K562 (cell line): ENCODE measurements at regions not wholly inside any gene's neighbourhood (a gene's known extent, or its start where the extent isn't known, plus 50 kb on each side); places are given as distances from the start of the nearest gene placed in this dataset.

ENCODE experiments used
- ATAC-seq: fragments of 200-7000 bp; cut with Tn5 transposase; 3 replicates; pipeline ENCODE4 v1.9.1; 2020; ENCODE audit warnings: moderate library complexity
- BruUV-seq: library from RNA; stranded (reverse); fragments of 400-500 nt; replicated peaks from 2 replicates; lab custom pipeline; 2021; lab: Mats Ljungman, UMichigan
- CTCF ChIA-PET: fragments of 300-600 bp; formaldehyde crosslinking; extraction: SDS; loops from one replicate; lab custom pipeline; 2021; ENCODE audit warnings: low intra/inter-chr PET ratio; lab: Yijun Ruan, JAX
- POLR2A ChIA-PET: fragments of 300-600, 350-650 bp; sonication (Branson Sonifier 250); formaldehyde crosslinking; extraction: SDS; loops from one replicate; lab custom pipeline; 2021; ENCODE audit warnings: antibody characterized with exemption, inconsistent platforms; lab: Yijun Ruan, JAX
- DNase-seq, 4 experiments: peaks; one replicate each; pipeline versions ENCODE4 v3.0.0 to v3.0.0-alpha.2; 2011 to 2018; ENCODE audit warnings: low spot score in 3 of 4, mixed read lengths in 3 of 4; ENCODE audit errors: extremely low read depth in 1 of 4
- FAIRE-seq: peaks from 2 replicates; lab custom pipeline; 2011; peaks lifted over from hg19 to GRCh38; lab: Jason Lieb, UNC
- H2AFZ ChIP-seq: 2 replicates; pipeline ENCODE4 v1.6.0; 2011; ENCODE audit warnings: low read depth, low read length, control low read depth, inconsistent platforms
- H3K27ac ChIP-seq: fragments of 200-600 bp; 3 replicates; pipeline ENCODE4 v1.8.0; 2011; ENCODE audit warnings: low read depth, mild to moderate bottlenecking, control low read depth, inconsistent platforms, low read length, moderate library complexity, mixed read lengths; ENCODE audit errors: extremely low read depth
- H3K27me3 ChIP-seq, 2 experiments: fragments of 300-600 bp in 1 of 2; 2 replicates in 1 of 2; 3 replicates in 1 of 2; pipeline versions ENCODE4 v1.6.0 to v1.8.0; 2011; ENCODE audit warnings: inconsistent platforms in 2 of 2, low read length in 2 of 2, mild to moderate bottlenecking in 1 of 2, mixed read lengths in 1 of 2, moderate library complexity in 1 of 2; ENCODE audit not compliant: control insufficient read depth in 2 of 2, insufficient read depth in 2 of 2
- H3K36me3 ChIP-seq: fragments of 300-600 bp; 3 replicates; pipeline ENCODE4 v1.8.0; 2011; ENCODE audit warnings: mild to moderate bottlenecking, low read length, inconsistent platforms; ENCODE audit not compliant: control insufficient read depth, insufficient read depth
- H3K4me1 ChIP-seq, 2 experiments: fragments of 200-600 bp in 1 of 2; replicated peaks in 1 of 2; 2 replicates in 1 of 2; 3 replicates in 1 of 2; pipeline versions ENCODE4 v1.5.1 to v1.8.0; 2011; ENCODE audit warnings: inconsistent platforms in 2 of 2, low read length in 2 of 2, mild to moderate bottlenecking in 1 of 2, mixed read lengths in 1 of 2, moderate library complexity in 1 of 2; ENCODE audit not compliant: control insufficient read depth in 2 of 2, insufficient read depth in 2 of 2
- H3K4me2 ChIP-seq: 2 replicates; pipeline ENCODE4 v1.6.1; 2011; ENCODE audit warnings: low read length, control low read depth, inconsistent platforms, mixed read lengths; ENCODE audit not compliant: insufficient read depth
- H3K4me3 ChIP-seq: fragments of 200-600 bp; sonication (generic), shearing (Covaris generic); 2 replicates; pipeline ENCODE4 v1.5.1; 2016; ENCODE audit warnings: control low read depth, inconsistent platforms
- H3K79me2 ChIP-seq: fragments of 200-600 bp; 3 replicates; pipeline ENCODE4 v1.8.0; 2011; ENCODE audit warnings: low read length, inconsistent platforms; ENCODE audit not compliant: control insufficient read depth, insufficient read depth
- H3K9ac ChIP-seq, 2 experiments: 2 replicates each; pipeline versions ENCODE4 v1.6.0 to v1.6.1; 2011; ENCODE audit warnings: low read depth in 2 of 2, low read length in 2 of 2, control low read depth in 1 of 2, inconsistent platforms in 1 of 2, mild to moderate bottlenecking in 1 of 2, mixed read lengths in 1 of 2; ENCODE audit not compliant: insufficient read depth in 1 of 2
- H3K9me1 ChIP-seq: one replicate; pipeline ENCODE4 v1.6.0; 2011; ENCODE audit warnings: inconsistent platforms, mild to moderate bottlenecking, low read length, moderate library complexity; ENCODE audit not compliant: control insufficient read depth, insufficient read depth
- H3K9me3 ChIP-seq: replicated peaks from 2 replicates; pipeline ENCODE4 v1.5.1; 2011; ENCODE audit warnings: low read depth, low read length, inconsistent platforms; ENCODE audit not compliant: control insufficient read depth, insufficient read depth
- H4K20me1 ChIP-seq: replicated peaks from 2 replicates; pipeline ENCODE4 v1.6.1; 2011; ENCODE audit warnings: low read length, inconsistent platforms, mixed read lengths; ENCODE audit not compliant: control insufficient read depth, insufficient read depth
- BRF1 ChIP-seq: IDR thresholded peaks from 3 replicates; pipeline ENCODE4 v1.6.1; 2011; ENCODE audit warnings: borderline replicate concordance, mild to moderate bottlenecking; ENCODE audit not compliant: insufficient read length; ENCODE audit errors: extremely low read depth
- CEBPG ChIP-seq, 3 experiments: fragments of 200-800 bp in 1 of 3; sonication (Bioruptor generic) in 1 of 3; sonication (generic) in 1 of 3; formaldehyde crosslinking in 1 of 3; IDR thresholded peaks in 2 of 3; conservative IDR thresholded peaks in 1 of 3; 2 replicates each; pipeline versions ENCODE4 v1.6.1 to v1.8.0; 2016 to 2022; ENCODE audit warnings: missing compliant biosample characterization in 2 of 3, missing genetic modification characterization in 2 of 3, mild to moderate bottlenecking in 1 of 3, missing genetic modification reagents in 1 of 3
- GTF2F1 ChIP-seq: IDR thresholded peaks from 2 replicates; pipeline ENCODE4 v1.6.1; 2011; ENCODE audit warnings: low read depth, low read length, improper control_type of control experiment
- KLF16 ChIP-seq: IDR thresholded peaks from 2 replicates; pipeline ENCODE4 v1.6.1; 2016; ENCODE audit warnings: antibody characterized with exemption
- MCM5 ChIP-seq: fragments of 450-650 bp; IDR thresholded peaks from 2 replicates; pipeline ENCODE4 v1.6.1; 2016; ENCODE audit warnings: low read depth
- NCOA4 ChIP-seq: fragments of 450-650 bp; IDR thresholded peaks from 2 replicates; pipeline ENCODE4 v1.6.1; 2018; ENCODE audit warnings: mild to moderate bottlenecking; ENCODE audit not compliant: partially characterized antibody
- NCOA6 ChIP-seq: fragments of 450-650 bp; IDR thresholded peaks from 2 replicates; pipeline ENCODE4 v1.6.1; 2017; ENCODE audit warnings: mild to moderate bottlenecking
- RBM39 ChIP-seq: fragments of 200-400 bp; formaldehyde crosslinking; optimal IDR thresholded peaks from 2 replicates; pipeline ENCODE3; 2018; ENCODE audit warnings: low read depth, low read length
- SNRNP70 ChIP-seq: fragments of 200-400 bp; formaldehyde crosslinking; optimal IDR thresholded peaks from 2 replicates; pipeline ENCODE3; 2017; ENCODE audit warnings: low read depth, low read length
- ZNF253 ChIP-seq: fragments of 250-450 bp; sonication (Bioruptor Pico); conservative IDR thresholded peaks from 2 replicates; pipeline ENCODE4 v1.6.1; 2021; ENCODE audit warnings: mild to moderate bottlenecking
- WGBS: fragments of 100-300 bp; shearing (Covaris generic); methylation state at CpG from one replicate; pipeline ENCODE4 v1.1.6; 2016; ENCODE audit warnings: low coverage, mixed read lengths; ENCODE audit not compliant: insufficient coverage; ENCODE audit errors: missing lambda C conversion rate; 5-methylcytosine and 5-hydroxymethylcytosine counted together
- in situ Hi-C: fragments of 300-500 bp; cut with MboI; formaldehyde crosslinking; loops from 4 replicates; pipeline ENCODE4 v1.15.0; 2018; ENCODE audit warnings: inconsistent platforms, mixed read lengths
- intact Hi-C: fragments of 100-400 bp; cut with micrococcal nuclease; formaldehyde crosslinking; loops from 2 replicates; pipeline ENCODE4 v1.14.2; 2022
- TF ChIP-seq, protein P1 (sequence below): fragments of 250-450 bp; sonication (Bioruptor Pico); IDR thresholded peaks from 2 replicates; pipeline ENCODE4 v1.5.1; 2021; ENCODE audit warnings: mild to moderate bottlenecking
- TF ChIP-seq, protein P2 (sequence below): fragments of 450-650 bp; formaldehyde crosslinking; IDR thresholded peaks from 2 replicates; pipeline ENCODE4 v1.4.0; 2020; ENCODE audit warnings: mild to moderate bottlenecking, moderate library complexity

DNA sequence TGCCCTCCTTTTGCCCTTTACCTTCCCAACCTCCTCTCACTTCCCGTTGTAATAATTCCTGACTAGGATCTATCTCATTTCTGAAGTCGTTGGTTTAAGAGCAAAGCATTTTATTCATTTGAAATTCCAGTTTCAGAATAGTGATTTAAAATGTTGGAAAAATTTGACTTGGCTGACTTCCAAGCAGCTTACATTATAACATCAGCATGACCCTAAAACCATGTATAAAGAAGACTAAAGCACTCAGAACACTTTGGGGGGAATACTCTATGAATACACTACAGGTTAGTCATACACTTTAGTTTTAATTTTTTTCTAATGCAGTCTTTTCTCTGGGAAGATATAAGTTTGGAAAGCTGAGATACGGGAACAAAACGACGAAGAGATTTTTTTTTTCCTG is 161.1 kb downstream of the BTG1 start:
- CTCF ChIA-PET, result no interaction called here
- no peaks in the 10 kb centered on the region for H3K9me1 ChIP-seq
- H3K27ac ChIP-seq, result no peak overlapping the region
- no peaks in the 10 kb centered on the region for H3K79me2 ChIP-seq
- H3K9me3 ChIP-seq, result no peaks in the 10 kb centered on the region
- no peaks in the 10 kb centered on the region for H3K36me3 ChIP-seq
- BruUV-seq, result no TSS peak
- intact Hi-C loops, result no loop called here
- TF ChIP-seq NCOA4, result no peak
- no peak for TF ChIP-seq MCM5
- no peak for TF ChIP-seq ZNF253
- TF ChIP-seq BRF1, result no peak
- no peak for TF ChIP-seq GTF2F1
- TF ChIP-seq, all 486 proteins: peak for 0
- no peak for ATAC-seq
- no peak overlapping the region for H3K4me2 ChIP-seq
- in situ Hi-C loops, result no loop called here
- no peak for FAIRE-seq
- no peaks in the 10 kb centered on the region for H3K27me3 ChIP-seq
- H3K4me3 ChIP-seq, result no peak overlapping the region
- H3K9ac ChIP-seq, result no peak overlapping the region
- no peaks in the 10 kb centered on the region for H4K20me1 ChIP-seq
- WGBS, result 49% methylated on average over 5 of the region's 5 CpGs
- POLR2A ChIA-PET, result interaction anchor here (1.2 kb wide), 1 partner anchor 18 kb away, joined by 4 read pairs; no protein-coding TSS in a partner anchor
- no peak overlapping the region for H2AFZ ChIP-seq
- H3K4me1 ChIP-seq, result peaks cover 0 to 15% of the 10 kb centered on the region in 2 experiments; a peak in 2 of 5 replicates
- no peak for DNase-seq

DNA sequence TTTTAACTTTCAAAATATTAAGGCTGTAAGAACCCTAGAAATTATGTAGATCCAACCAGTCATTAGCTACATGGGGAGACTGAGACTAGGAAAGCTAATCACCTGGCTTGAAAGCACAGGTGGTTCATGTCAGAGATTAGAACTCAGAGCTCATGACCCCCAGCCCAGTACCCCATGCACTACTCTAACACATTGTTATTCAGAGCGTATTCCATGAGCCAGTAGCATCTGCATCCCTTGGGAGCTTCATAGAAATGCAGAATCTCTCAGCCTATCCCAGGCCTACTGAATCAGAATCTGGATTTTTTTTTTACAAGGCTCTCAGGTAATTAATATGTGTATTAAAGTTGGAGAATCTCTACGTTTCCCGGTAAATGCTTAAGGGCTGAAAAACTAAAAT is 161.7 kb downstream of the BTG1 start:
- no peaks in the 10 kb centered on the region for H3K27me3 ChIP-seq
- no peak overlapping the region for H3K4me2 ChIP-seq
- H3K9ac ChIP-seq, result no peak overlapping the region
- in situ Hi-C loops (no loop called here), intact Hi-C loops (no loop called here)
- DNase-seq (no peak), FAIRE-seq (no peak), ATAC-seq (no peak)
- ChIA-PET POLR2A (interaction anchor here (1.2 kb wide), 1 partner anchor 19 kb away, joined by 4 read pairs; no protein-coding TSS in a partner anchor), CTCF (no interaction called here)
- BruUV-seq, result no TSS peak
- no peaks in the 10 kb centered on the region for H3K79me2 ChIP-seq
- no peak overlapping the region for H2AFZ ChIP-seq
- no peaks in the 10 kb centered on the region for H3K36me3 ChIP-seq
- no peaks in the 10 kb centered on the region for H3K9me1 ChIP-seq
- no peak overlapping the region for H3K27ac ChIP-seq
- H3K9me3 ChIP-seq, result no peaks in the 10 kb centered on the region
- H4K20me1 ChIP-seq, result no peaks in the 10 kb centered on the region
- TF ChIP-seq, protein P1, sequence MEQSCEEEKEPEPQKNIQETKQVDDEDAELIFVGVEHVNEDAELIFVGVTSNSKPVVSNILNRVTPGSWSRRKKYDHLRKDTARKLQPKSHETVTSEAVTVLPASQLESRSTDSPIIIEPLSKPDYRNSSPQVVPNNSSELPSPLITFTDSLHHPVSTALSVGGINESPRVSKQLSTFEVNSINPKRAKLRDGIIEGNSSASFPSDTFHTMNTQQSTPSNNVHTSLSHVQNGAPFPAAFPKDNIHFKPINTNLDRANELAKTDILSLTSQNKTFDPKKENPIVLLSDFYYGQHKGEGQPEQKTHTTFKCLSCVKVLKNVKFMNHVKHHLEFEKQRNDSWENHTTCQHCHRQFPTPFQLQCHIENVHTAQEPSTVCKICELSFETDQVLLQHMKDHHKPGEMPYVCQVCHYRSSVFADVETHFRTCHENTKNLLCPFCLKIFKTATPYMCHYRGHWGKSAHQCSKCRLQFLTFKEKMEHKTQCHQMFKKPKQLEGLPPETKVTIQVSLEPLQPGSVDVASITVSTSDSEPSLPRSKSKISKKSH, result no peak
- TF ChIP-seq CEBPG (CRISPR knock-in tag; IDR thresholded peaks at IDR 0.05) (no peak), CEBPG (tag; conservative IDR thresholded peaks at IDR 0.05 in 1 of 2, IDR thresholded peaks at IDR 0.05 in 1 of 2) (no peak), KLF16 (no peak), RBM39 (no peak), NCOA6 (no peak), SNRNP70 (no peak)
- TF ChIP-seq, protein P2, sequence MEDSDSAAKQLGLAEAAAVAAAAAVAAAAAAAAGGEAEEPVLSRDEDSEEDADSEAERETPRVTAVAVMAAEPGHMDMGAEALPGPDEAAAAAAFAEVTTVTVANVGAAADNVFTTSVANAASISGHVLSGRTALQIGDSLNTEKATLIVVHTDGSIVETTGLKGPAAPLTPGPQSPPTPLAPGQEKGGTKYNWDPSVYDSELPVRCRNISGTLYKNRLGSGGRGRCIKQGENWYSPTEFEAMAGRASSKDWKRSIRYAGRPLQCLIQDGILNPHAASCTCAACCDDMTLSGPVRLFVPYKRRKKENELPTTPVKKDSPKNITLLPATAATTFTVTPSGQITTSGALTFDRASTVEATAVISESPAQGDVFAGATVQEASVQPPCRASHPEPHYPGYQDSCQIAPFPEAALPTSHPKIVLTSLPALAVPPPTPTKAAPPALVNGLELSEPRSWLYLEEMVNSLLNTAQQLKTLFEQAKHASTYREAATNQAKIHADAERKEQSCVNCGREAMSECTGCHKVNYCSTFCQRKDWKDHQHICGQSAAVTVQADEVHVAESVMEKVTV (CRISPR knock-in tag), result no peak
- WGBS, result 71% methylated on average over 3 of the region's 3 CpGs
- H3K4me3 ChIP-seq, result no peak overlapping the region
- H3K4me1 ChIP-seq, result peaks cover 0 to 15% of the 10 kb centered on the region in 2 experiments; a peak in 2 of 5 replicates
